GM18519 (cell line): ENCODE measurements at regions not wholly inside any gene's neighbourhood (a gene's known extent, or its start where the extent isn't known, plus 50 kb on each side); places are given as distances from the start of the nearest gene placed in this dataset.
"Not testable (repeated sequence)": the region's sequence is repeated elsewhere in the genome, so short reads cannot be mapped to it uniquely, and the experiment has no call there.

ENCODE experiments used
- ATAC-seq: cut with Tn5 transposase; IDR thresholded peaks from one replicate; pipeline ENCODE4 v1.9.1; 2021; ENCODE audit warnings: mild to moderate bottlenecking, moderate library complexity; ENCODE audit not compliant: unreplicated experiment, low FRiP score

GRCh38 chr11:112611771-112612170 lies 349.4 kb upstream of the NCAM1 start:
- ATAC-seq = no peak

- ATAC-seq = no peak
These were observed 348.9 kb upstream of the NCAM1 start for GRCh38 chr11:112612250-112612849.

GRCh38 chr11:112613051-112613972 lies 347.9 kb upstream of the NCAM1 start:
- no peak for ATAC-seq

GRCh38 chr11:112614605-112615004 lies 346.6 kb upstream of the NCAM1 start:
- no peak for ATAC-seq

- no peak for ATAC-seq
These were observed 346.0 kb upstream of the NCAM1 start for GRCh38 chr11:112615238-112615637.

GRCh38 chr11:112615891-112616290 lies 345.3 kb upstream of the NCAM1 start:
- no peak for ATAC-seq

GRCh38 chr11:112616327-112617097 lies 344.7 kb upstream of the NCAM1 start:
- ATAC-seq = no peak

- no peak for ATAC-seq
These were observed 344.2 kb upstream of the NCAM1 start for GRCh38 chr11:112617098-112617425.

- ATAC-seq = no peak
These were observed 343.0 kb upstream of the NCAM1 start for GRCh38 chr11:112617977-112618826.

- ATAC-seq = no peak
These were observed 342.1 kb upstream of the NCAM1 start for GRCh38 chr11:112619106-112619505.

- no peak for ATAC-seq
These were observed 340.4 kb upstream of the NCAM1 start for GRCh38 chr11:112620621-112621394.

GRCh38 chr11:112623057-112623456 lies 338.2 kb upstream of the NCAM1 start:
- no peak for ATAC-seq

- ATAC-seq = no peak
These were observed 336.8 kb upstream of the NCAM1 start for GRCh38 chr11:112624431-112624830.

GRCh38 chr11:112624971-112625370 lies 336.2 kb upstream of the NCAM1 start:
- ATAC-seq = not testable (repeated sequence)

- no peak for ATAC-seq
These were observed 335.4 kb upstream of the NCAM1 start for GRCh38 chr11:112625814-112626213.

GRCh38 chr11:112626731-112627130 lies 334.5 kb upstream of the NCAM1 start:
- ATAC-seq = no peak

- peak; percentile 70 for ATAC-seq
These were observed 333.6 kb upstream of the NCAM1 start for GRCh38 chr11:112627588-112628045.

- ATAC-seq = no peak
These were observed 332.5 kb upstream of the NCAM1 start for GRCh38 chr11:112628676-112629075.

- ATAC-seq = no peak
These were observed 330.7 kb upstream of the NCAM1 start for GRCh38 chr11:112630496-112630895.

GRCh38 chr11:112631333-112631732 lies 329.9 kb upstream of the NCAM1 start:
- ATAC-seq = no peak
